Progenitor cell of endocrine pancreas (in vitro differentiated cells): ENCODE measurements at regions not wholly inside any gene's neighbourhood (a gene's known extent, or its start where the extent isn't known, plus 50 kb on each side); places are given as distances from the start of the nearest gene placed in this dataset.

ENCODE experiments used
- DNase-seq: peaks from one replicate; pipeline ENCODE4 v3.0.0; 2021; ENCODE audit warnings: low spot score; ENCODE audit not compliant: unreplicated experiment
- H3K27ac Mint-ChIP-seq: 2 replicates; pipeline ENCODE4 v1.8.0; 2021; ENCODE audit warnings: mild to moderate bottlenecking, moderate library complexity, mixed read lengths
- H3K27me3 Mint-ChIP-seq: 2 replicates; pipeline ENCODE4 v1.8.0; 2021; ENCODE audit warnings: mixed read lengths
- H3K36me3 Mint-ChIP-seq: 2 replicates; pipeline ENCODE4 v1.8.0; 2022; ENCODE audit warnings: mixed read lengths; ENCODE audit not compliant: insufficient read depth
- H3K4me1 Mint-ChIP-seq: 2 replicates; pipeline ENCODE4 v1.8.0; 2021; ENCODE audit warnings: low read depth, mixed read lengths
- H3K4me3 Mint-ChIP-seq: 2 replicates; pipeline ENCODE4 v1.8.0; 2021; ENCODE audit warnings: low read depth, mild to moderate bottlenecking, moderate library complexity, mixed read lengths
- H3K9me3 Mint-ChIP-seq: 2 replicates; pipeline ENCODE4 v1.8.0; 2021; ENCODE audit warnings: low read depth, mixed read lengths
- TF ChIP-seq, protein P1 (sequence below): fragments of 200-600 bp; sonication (generic); IDR thresholded peaks from one replicate; pipeline ENCODE4 v1.5.0; 2021; ENCODE audit warnings: antibody characterized with exemption, mild to moderate bottlenecking; ENCODE audit not compliant: unreplicated experiment

DNA sequence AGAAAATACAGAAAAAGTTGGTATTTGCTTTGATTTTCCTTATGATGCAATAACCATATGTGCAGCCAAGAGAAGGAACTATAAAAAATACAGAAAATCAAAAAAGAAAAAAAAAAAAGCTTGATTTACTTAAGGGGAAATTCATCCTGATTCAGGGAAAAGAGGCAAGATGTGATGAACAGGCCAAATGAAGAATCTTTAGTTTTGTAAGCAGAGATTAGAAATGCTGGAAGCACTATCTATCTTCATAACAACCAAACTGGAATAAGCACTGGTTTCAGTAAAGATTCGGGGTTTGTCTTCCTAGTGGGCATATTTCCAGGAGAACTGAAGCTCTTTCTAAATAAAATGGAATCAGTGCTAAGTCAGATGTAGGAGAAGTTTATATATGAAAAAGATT is 82.9 kb upstream of the KCNIP4 start:
- Mint-ChIP-seq H3K36me3 (no peaks in the 10 kb centered on the region), H3K27me3 (no peaks in the 10 kb centered on the region), H3K4me3 (no peak overlapping the region), H3K27ac (no peak overlapping the region), H3K4me1 (peaks cover 6% of the 10 kb centered on the region), H3K9me3 (no peaks in the 10 kb centered on the region)
- TF ChIP-seq, protein P1, sequence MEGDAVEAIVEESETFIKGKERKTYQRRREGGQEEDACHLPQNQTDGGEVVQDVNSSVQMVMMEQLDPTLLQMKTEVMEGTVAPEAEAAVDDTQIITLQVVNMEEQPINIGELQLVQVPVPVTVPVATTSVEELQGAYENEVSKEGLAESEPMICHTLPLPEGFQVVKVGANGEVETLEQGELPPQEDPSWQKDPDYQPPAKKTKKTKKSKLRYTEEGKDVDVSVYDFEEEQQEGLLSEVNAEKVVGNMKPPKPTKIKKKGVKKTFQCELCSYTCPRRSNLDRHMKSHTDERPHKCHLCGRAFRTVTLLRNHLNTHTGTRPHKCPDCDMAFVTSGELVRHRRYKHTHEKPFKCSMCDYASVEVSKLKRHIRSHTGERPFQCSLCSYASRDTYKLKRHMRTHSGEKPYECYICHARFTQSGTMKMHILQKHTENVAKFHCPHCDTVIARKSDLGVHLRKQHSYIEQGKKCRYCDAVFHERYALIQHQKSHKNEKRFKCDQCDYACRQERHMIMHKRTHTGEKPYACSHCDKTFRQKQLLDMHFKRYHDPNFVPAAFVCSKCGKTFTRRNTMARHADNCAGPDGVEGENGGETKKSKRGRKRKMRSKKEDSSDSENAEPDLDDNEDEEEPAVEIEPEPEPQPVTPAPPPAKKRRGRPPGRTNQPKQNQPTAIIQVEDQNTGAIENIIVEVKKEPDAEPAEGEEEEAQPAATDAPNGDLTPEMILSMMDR, result no peak
- DNase-seq, result no peak

DNA sequence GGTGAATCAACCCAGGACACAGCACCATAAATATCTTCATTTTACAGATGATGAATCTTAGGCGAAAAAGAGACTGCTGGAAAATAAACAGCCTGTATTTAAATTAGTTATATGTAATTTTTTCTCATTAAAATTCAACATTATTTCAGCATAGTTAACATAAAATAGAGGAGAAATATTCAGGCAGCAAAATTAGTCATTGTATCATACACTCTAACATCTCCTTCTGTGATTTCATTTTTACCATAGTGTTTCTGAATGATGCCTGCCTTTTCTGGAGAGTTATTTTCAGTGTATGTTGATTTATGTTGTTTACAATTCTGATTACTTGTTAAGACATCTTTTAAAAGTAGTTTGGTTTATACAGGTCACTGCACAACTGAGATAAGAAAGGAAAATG is 82.3 kb upstream of the KCNIP4 start:
- no peaks in the 10 kb centered on the region for H3K9me3 Mint-ChIP-seq
- no peaks in the 10 kb centered on the region for H3K36me3 Mint-ChIP-seq
- TF ChIP-seq, protein P1, result no peak
- H3K27me3 Mint-ChIP-seq, result no peaks in the 10 kb centered on the region
- H3K4me3 Mint-ChIP-seq, result no peak overlapping the region
- H3K4me1 Mint-ChIP-seq, result peaks cover 6% of the 10 kb centered on the region
- H3K27ac Mint-ChIP-seq, result no peak overlapping the region
- no peak for DNase-seq

GRCh38 chr4:22030307-22030706 is 81.7 kb upstream of the KCNIP4 start:
- TF ChIP-seq, protein P1, result no peak
- H3K36me3 Mint-ChIP-seq, result no peaks in the 10 kb centered on the region
- H3K4me3 Mint-ChIP-seq, result no peak overlapping the region
- no peaks in the 10 kb centered on the region for H3K9me3 Mint-ChIP-seq
- peaks cover 6% of the 10 kb centered on the region for H3K4me1 Mint-ChIP-seq
- H3K27me3 Mint-ChIP-seq, result no peaks in the 10 kb centered on the region
- no peak overlapping the region for H3K27ac Mint-ChIP-seq
- no peak for DNase-seq

DNA sequence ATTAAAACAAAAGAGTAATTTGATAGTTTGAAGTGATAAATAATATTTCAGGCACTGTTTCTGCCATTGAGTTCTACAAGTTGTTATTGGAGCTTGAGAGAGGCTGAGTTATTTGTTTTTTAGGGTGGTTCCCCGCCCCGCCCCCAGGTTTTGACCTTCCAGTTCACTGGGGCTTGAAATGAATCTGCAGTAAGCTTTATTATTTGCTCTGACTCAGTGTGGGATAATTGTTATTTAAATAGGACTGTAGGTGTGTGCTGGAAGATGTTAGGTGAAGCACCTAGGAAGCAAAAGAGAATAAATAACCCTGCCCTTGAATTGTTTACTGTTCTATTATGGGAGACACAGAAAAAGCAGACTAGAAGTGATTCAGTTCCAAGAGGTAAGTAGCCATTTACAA is 81.2 kb upstream of the KCNIP4 start:
- no peak overlapping the region for H3K4me3 Mint-ChIP-seq
- no peak for DNase-seq
- no peaks in the 10 kb centered on the region for H3K9me3 Mint-ChIP-seq
- no peaks in the 10 kb centered on the region for H3K36me3 Mint-ChIP-seq
- TF ChIP-seq, protein P1, result no peak
- peaks cover 6% of the 10 kb centered on the region for H3K4me1 Mint-ChIP-seq
- H3K27me3 Mint-ChIP-seq, result no peaks in the 10 kb centered on the region
- no peak overlapping the region for H3K27ac Mint-ChIP-seq

GRCh38 chr4:22021106-22021505 is 72.5 kb upstream of the KCNIP4 start:
- no peaks in the 10 kb centered on the region for H3K4me1 Mint-ChIP-seq
- no peaks in the 10 kb centered on the region for H3K9me3 Mint-ChIP-seq
- H3K27ac Mint-ChIP-seq, result no peak overlapping the region
- H3K27me3 Mint-ChIP-seq, result no peaks in the 10 kb centered on the region
- no peaks in the 10 kb centered on the region for H3K36me3 Mint-ChIP-seq
- TF ChIP-seq, protein P1, result no peak
- DNase-seq, result no peak
- no peak overlapping the region for H3K4me3 Mint-ChIP-seq
